Activated T-helper 17 cell treated with anti-CD3 and anti-CD28 coated beads, Interleukin-2, amount 50 U/mL, for 72 hours (primary cell): ENCODE measurements at regions not wholly inside any gene's neighbourhood (a gene's known extent, or its start where the extent isn't known, plus 50 kb on each side); places are given as distances from the start of the nearest gene placed in this dataset.
"Not testable (repeated sequence)": the region's sequence is repeated elsewhere in the genome, so short reads cannot be mapped to it uniquely, and the experiment has no call there.

Experiments used
- ATAC-seq: fragments of 150-1000 bp; cut with Tn5 transposase; replicated peaks from 2 replicates; pipeline ENCODE4 v1.10.0; 2021; ENCODE audit warnings: mild to moderate bottlenecking, moderate library complexity
- H3K27ac Mint-ChIP-seq: one replicate; pipeline ENCODE4 v1.8.0; 2022; ENCODE audit warnings: mixed read lengths
- H3K27me3 Mint-ChIP-seq: one replicate; pipeline ENCODE4 v1.8.0; 2022; ENCODE audit warnings: mixed read lengths
- H3K36me3 Mint-ChIP-seq: one replicate; pipeline ENCODE4 v1.8.0; 2022; ENCODE audit warnings: low read depth, mild to moderate bottlenecking, mixed read lengths
- H3K4me1 Mint-ChIP-seq: one replicate; pipeline ENCODE4 v1.8.0; 2022; ENCODE audit warnings: mixed read lengths
- H3K4me3 Mint-ChIP-seq: one replicate; pipeline ENCODE4 v1.8.0; 2022; ENCODE audit warnings: mild to moderate bottlenecking, mixed read lengths
- H3K9me3 Mint-ChIP-seq: one replicate; pipeline ENCODE4 v1.8.0; 2022; ENCODE audit warnings: mixed read lengths

- Mint-ChIP-seq H3K4me3 (no peak overlapping the region), H3K36me3 (no peaks in the 10 kb centered on the region), H3K9me3 (no peaks in the 10 kb centered on the region), H3K27ac (no peak overlapping the region), H3K27me3 (peaks cover 29% of the 10 kb centered on the region), H3K4me1 (no peaks in the 10 kb centered on the region)
- no peak for ATAC-seq
These were observed 459.4 kb downstream of the GADD45G start for GRCh38 chr9:90064248-90064647.

GRCh38 chr9:90064971-90065370, 460.2 kb downstream of the GADD45G start:
- Mint-ChIP-seq H3K27ac (no peak overlapping the region), H3K4me3 (no peak overlapping the region), H3K4me1 (no peaks in the 10 kb centered on the region), H3K36me3 (no peaks in the 10 kb centered on the region), H3K27me3 (peaks cover 31% of the 10 kb centered on the region), H3K9me3 (no peaks in the 10 kb centered on the region)
- no peak for ATAC-seq

GRCh38 chr9:90065851-90066250, 461.0 kb downstream of the GADD45G start:
- Mint-ChIP-seq H3K27ac (no peak overlapping the region), H3K27me3 (peaks cover 35% of the 10 kb centered on the region), H3K36me3 (no peaks in the 10 kb centered on the region), H3K9me3 (no peaks in the 10 kb centered on the region), H3K4me1 (no peaks in the 10 kb centered on the region), H3K4me3 (no peak overlapping the region)
- no peak for ATAC-seq

GRCh38 chr9:90069085-90069484, 464.3 kb downstream of the GADD45G start:
- peaks cover 36% of the 10 kb centered on the region for H3K27me3 Mint-ChIP-seq
- no peak for ATAC-seq
- no peak overlapping the region for H3K27ac Mint-ChIP-seq
- H3K36me3 Mint-ChIP-seq: no peaks in the 10 kb centered on the region
- H3K4me3 Mint-ChIP-seq: no peak overlapping the region
- no peaks in the 10 kb centered on the region for H3K9me3 Mint-ChIP-seq
- H3K4me1 Mint-ChIP-seq: no peaks in the 10 kb centered on the region

- no peak for ATAC-seq
- H3K27me3 Mint-ChIP-seq: peaks cover 41% of the 10 kb centered on the region
These were observed 465.2 kb downstream of the GADD45G start for GRCh38 chr9:90070056-90070455.

GRCh38 chr9:90070469-90070868, 465.7 kb downstream of the GADD45G start:
- no peak overlapping the region for H3K4me3 Mint-ChIP-seq
- H3K9me3 Mint-ChIP-seq: no peaks in the 10 kb centered on the region
- peaks cover 43% of the 10 kb centered on the region for H3K27me3 Mint-ChIP-seq
- no peak for ATAC-seq
- no peaks in the 10 kb centered on the region for H3K36me3 Mint-ChIP-seq
- no peaks in the 10 kb centered on the region for H3K4me1 Mint-ChIP-seq
- no peak overlapping the region for H3K27ac Mint-ChIP-seq

More at GRCh38 chr9:90070056-90070455, 465.2 kb downstream of the GADD45G start:
- no peaks in the 10 kb centered on the region for H3K9me3 Mint-ChIP-seq
- H3K27ac Mint-ChIP-seq: no peak overlapping the region
- H3K4me1 Mint-ChIP-seq: no peaks in the 10 kb centered on the region
- no peaks in the 10 kb centered on the region for H3K36me3 Mint-ChIP-seq
- no peak overlapping the region for H3K4me3 Mint-ChIP-seq

GRCh38 chr9:90070931-90071660, 466.3 kb downstream of the GADD45G start:
- Mint-ChIP-seq H3K27me3 (peaks cover 49% of the 10 kb centered on the region), H3K27ac (no peak overlapping the region), H3K9me3 (no peaks in the 10 kb centered on the region), H3K4me3 (no peak overlapping the region), H3K4me1 (no peaks in the 10 kb centered on the region), H3K36me3 (no peaks in the 10 kb centered on the region)
- ATAC-seq: no peak

GRCh38 chr9:90073186-90073945, 468.6 kb downstream of the GADD45G start:
- Mint-ChIP-seq H3K4me3 (no peak overlapping the region), H3K27me3 (peaks cover 58% of the 10 kb centered on the region), H3K4me1 (no peaks in the 10 kb centered on the region), H3K27ac (no peak overlapping the region), H3K36me3 (no peaks in the 10 kb centered on the region), H3K9me3 (no peaks in the 10 kb centered on the region)
- peak; percentile 77 for ATAC-seq

GRCh38 chr9:90074316-90074962, 469.6 kb downstream of the GADD45G start:
- Mint-ChIP-seq H3K9me3 (no peaks in the 10 kb centered on the region), H3K4me1 (no peaks in the 10 kb centered on the region), H3K27ac (no peak overlapping the region), H3K4me3 (no peak overlapping the region), H3K27me3 (peaks cover 49% of the 10 kb centered on the region), H3K36me3 (no peaks in the 10 kb centered on the region)
- peak; percentile 62 for ATAC-seq

GRCh38 chr9:90077598-90077997, 472.8 kb downstream of the GADD45G start:
- peaks cover 43% of the 10 kb centered on the region for H3K27me3 Mint-ChIP-seq
- not testable (repeated sequence) for H3K9me3 Mint-ChIP-seq, H3K4me3 Mint-ChIP-seq, H3K27ac Mint-ChIP-seq, ATAC-seq, H3K36me3 Mint-ChIP-seq, H3K4me1 Mint-ChIP-seq

GRCh38 chr9:90078988-90079421, 474.2 kb downstream of the GADD45G start:
- H3K27ac Mint-ChIP-seq: no peak overlapping the region
- peak; percentile 61 for ATAC-seq
- no peaks in the 10 kb centered on the region for H3K9me3 Mint-ChIP-seq
- no peaks in the 10 kb centered on the region for H3K36me3 Mint-ChIP-seq
- H3K4me3 Mint-ChIP-seq: no peak overlapping the region
- H3K4me1 Mint-ChIP-seq: no peaks in the 10 kb centered on the region
- peaks cover 43% of the 10 kb centered on the region for H3K27me3 Mint-ChIP-seq

GRCh38 chr9:90085633-90086032, 480.8 kb downstream of the GADD45G start:
- H3K9me3 Mint-ChIP-seq: no peaks in the 10 kb centered on the region
- H3K4me1 Mint-ChIP-seq: no peaks in the 10 kb centered on the region
- peaks cover 8% of the 10 kb centered on the region for H3K27me3 Mint-ChIP-seq
- H3K27ac Mint-ChIP-seq: no peak overlapping the region
- no peak for ATAC-seq
- no peak overlapping the region for H3K4me3 Mint-ChIP-seq
- no peaks in the 10 kb centered on the region for H3K36me3 Mint-ChIP-seq

- ATAC-seq: no peak
- H3K36me3 Mint-ChIP-seq: no peaks in the 10 kb centered on the region
- H3K4me1 Mint-ChIP-seq: no peaks in the 10 kb centered on the region
- H3K27ac Mint-ChIP-seq: no peak overlapping the region
- H3K9me3 Mint-ChIP-seq: no peaks in the 10 kb centered on the region
- H3K27me3 Mint-ChIP-seq: peaks cover 9% of the 10 kb centered on the region
- no peak overlapping the region for H3K4me3 Mint-ChIP-seq
These were observed 481.3 kb downstream of the GADD45G start for GRCh38 chr9:90086101-90086511.

GRCh38 chr9:90088434-90088833, 483.6 kb downstream of the GADD45G start:
- H3K4me1 Mint-ChIP-seq: peaks cover 8% of the 10 kb centered on the region
- H3K36me3 Mint-ChIP-seq: no peaks in the 10 kb centered on the region
- ATAC-seq: no peak
- no peak overlapping the region for H3K4me3 Mint-ChIP-seq
- H3K9me3 Mint-ChIP-seq: no peaks in the 10 kb centered on the region
- no peak overlapping the region for H3K27ac Mint-ChIP-seq
- peaks cover 12% of the 10 kb centered on the region for H3K27me3 Mint-ChIP-seq

GRCh38 chr9:90088856-90089255, 484.0 kb downstream of the GADD45G start:
- Mint-ChIP-seq H3K27ac (no peak overlapping the region), H3K9me3 (no peaks in the 10 kb centered on the region), H3K4me3 (no peak overlapping the region)

More at GRCh38 chr9:90088856-90089255, 484.0 kb downstream of the GADD45G start:
- H3K27me3 Mint-ChIP-seq: peaks cover 15% of the 10 kb centered on the region
- no peak for ATAC-seq
- no peaks in the 10 kb centered on the region for H3K36me3 Mint-ChIP-seq
- H3K4me1 Mint-ChIP-seq: peaks cover 8% of the 10 kb centered on the region
